WTC11 (cell line): ENCODE measurements at regions not wholly inside any gene's neighbourhood (a gene's known extent, or its start where the extent isn't known, plus 50 kb on each side); places are given as distances from the start of the nearest gene placed in this dataset.

ENCODE experiments used
- ATAC-seq: fragments of 200-7000 bp; cut with Tn5 transposase; 2 replicates; pipeline ENCODE4 v1.10.0; 2021; ENCODE audit warnings: mild to moderate bottlenecking, moderate library complexity
- CTCF ChIA-PET: fragments of 300-600 bp; sonication (Branson Sonifier 250); formaldehyde crosslinking; loops from one replicate; lab custom pipeline; 2021; ENCODE audit warnings: antibody characterized with exemption; lab: Charles Lee
- POLR2A ChIA-PET: fragments of 350-600 bp; sonication (Branson Sonifier 250); formaldehyde crosslinking; loops from one replicate; lab custom pipeline; 2021; ENCODE audit warnings: antibody characterized with exemption; lab: Charles Lee
- DNase-seq: peaks from one replicate; pipeline ENCODE4 v3.0.0; 2021; ENCODE audit warnings: low spot score
- H3K27ac Mint-ChIP-seq: 2 replicates; pipeline ENCODE4 v1.8.0; 2021; ENCODE audit warnings: mixed read lengths
- H3K27me3 Mint-ChIP-seq: 2 replicates; pipeline ENCODE4 v1.8.0; 2021; ENCODE audit warnings: low read depth, mild to moderate bottlenecking, moderate library complexity, mixed read lengths
- H3K36me3 Mint-ChIP-seq: 2 replicates; pipeline ENCODE4 v1.8.0; 2021; ENCODE audit warnings: mixed read lengths
- H3K4me1 Mint-ChIP-seq: 2 replicates; pipeline ENCODE4 v1.8.0; 2022; ENCODE audit warnings: mixed read lengths
- H3K4me3 Mint-ChIP-seq: 2 replicates; pipeline ENCODE4 v1.8.0; 2021; ENCODE audit warnings: mild to moderate bottlenecking, moderate library complexity, mixed read lengths
- H3K9me3 Mint-ChIP-seq: 2 replicates; pipeline ENCODE4 v1.8.0; 2021; ENCODE audit warnings: mixed read lengths
- ATF3 ChIP-seq: sonication (generic); formaldehyde crosslinking; conservative IDR thresholded peaks from 2 replicates; pipeline ENCODE4 v1.8.1; 2022; ENCODE audit warnings: mild to moderate bottlenecking, missing genetic modification reagents
- FOXJ3 ChIP-seq: sonication (generic); formaldehyde crosslinking; IDR thresholded peaks from 2 replicates; pipeline ENCODE4 v1.9.0; 2021; ENCODE audit warnings: missing genetic modification reagents, mild to moderate bottlenecking, borderline replicate concordance
- FOXK1 ChIP-seq: sonication (generic); formaldehyde crosslinking; IDR thresholded peaks from 2 replicates; pipeline ENCODE4 v1.8.0; 2022; ENCODE audit warnings: mild to moderate bottlenecking, moderate library complexity, missing genetic modification reagents
- IRF2 ChIP-seq: sonication (generic); formaldehyde crosslinking; IDR thresholded peaks from 2 replicates; pipeline ENCODE4 v1.8.0; 2022; ENCODE audit warnings: low read depth, missing genetic modification reagents, borderline replicate concordance
- JAZF1 ChIP-seq: fragments of 250-450 bp; sonication (Bioruptor Pico); IDR thresholded peaks from 2 replicates; pipeline ENCODE4 v1.9.0; 2021; ENCODE audit warnings: moderate library complexity, mild to moderate bottlenecking, inconsistent platforms
- NFYB ChIP-seq: sonication (generic); formaldehyde crosslinking; conservative IDR thresholded peaks from 2 replicates; pipeline ENCODE4 v1.8.0; 2022; ENCODE audit warnings: low read depth, missing genetic modification reagents
- NR2C2 ChIP-seq: sonication (generic); formaldehyde crosslinking; IDR thresholded peaks from 2 replicates; pipeline ENCODE4 v1.8.0; 2022; ENCODE audit warnings: mild to moderate bottlenecking, missing genetic modification reagents
- SMAD3 ChIP-seq: sonication (generic); formaldehyde crosslinking; IDR thresholded peaks from 2 replicates; pipeline ENCODE4 v1.8.0; 2022; ENCODE audit warnings: missing genetic modification reagents, mild to moderate bottlenecking, borderline replicate concordance
- TCF7 ChIP-seq: sonication (generic); formaldehyde crosslinking; IDR thresholded peaks from 2 replicates; pipeline ENCODE4 v1.8.0; 2022; ENCODE audit warnings: mild to moderate bottlenecking, low read depth, missing genetic modification reagents, moderate library complexity
- TP53 ChIP-seq: sonication (generic); formaldehyde crosslinking; IDR thresholded peaks from 2 replicates; pipeline ENCODE4 v1.8.1; 2023; ENCODE audit warnings: mild to moderate bottlenecking, missing genetic modification reagents
- USF1 ChIP-seq: sonication (generic); formaldehyde crosslinking; IDR thresholded peaks from 2 replicates; pipeline ENCODE4 v1.8.0; 2022; ENCODE audit warnings: mild to moderate bottlenecking, missing genetic modification reagents
- ZNF532 ChIP-seq: fragments of 250-450 bp; sonication (Bioruptor Pico); IDR thresholded peaks from 2 replicates; pipeline ENCODE4 v1.9.0; 2021; ENCODE audit warnings: mild to moderate bottlenecking, borderline replicate concordance
- TF ChIP-seq, protein P1 (sequence below): fragments of 200-600 bp; IDR thresholded peaks from 2 replicates; pipeline ENCODE4 v1.8.0; 2022; ENCODE audit warnings: antibody characterized with exemption
- TF ChIP-seq, protein P2 (sequence below): sonication (generic); formaldehyde crosslinking; IDR thresholded peaks from 2 replicates; pipeline ENCODE4 v1.8.1; 2023; ENCODE audit warnings: mild to moderate bottlenecking, missing genetic modification reagents, moderate library complexity
- TF ChIP-seq, protein P3 (sequence below): sonication (generic); formaldehyde crosslinking; IDR thresholded peaks from 2 replicates; pipeline ENCODE4 v1.8.1; 2022; ENCODE audit warnings: missing genetic modification reagents, borderline replicate concordance
- TF ChIP-seq, protein P4 (sequence below): sonication (generic); formaldehyde crosslinking; IDR thresholded peaks from 2 replicates; pipeline ENCODE4 v1.8.1; 2023; ENCODE audit warnings: mild to moderate bottlenecking, missing genetic modification reagents, borderline replicate concordance

- TF ChIP-seq ZNF532 (CRISPR knock-in tag) (no peak), IRF2 (CRISPR knock-in tag) (no peak), NFYB (CRISPR knock-in tag) (no peak)
- TF ChIP-seq, protein P1, sequence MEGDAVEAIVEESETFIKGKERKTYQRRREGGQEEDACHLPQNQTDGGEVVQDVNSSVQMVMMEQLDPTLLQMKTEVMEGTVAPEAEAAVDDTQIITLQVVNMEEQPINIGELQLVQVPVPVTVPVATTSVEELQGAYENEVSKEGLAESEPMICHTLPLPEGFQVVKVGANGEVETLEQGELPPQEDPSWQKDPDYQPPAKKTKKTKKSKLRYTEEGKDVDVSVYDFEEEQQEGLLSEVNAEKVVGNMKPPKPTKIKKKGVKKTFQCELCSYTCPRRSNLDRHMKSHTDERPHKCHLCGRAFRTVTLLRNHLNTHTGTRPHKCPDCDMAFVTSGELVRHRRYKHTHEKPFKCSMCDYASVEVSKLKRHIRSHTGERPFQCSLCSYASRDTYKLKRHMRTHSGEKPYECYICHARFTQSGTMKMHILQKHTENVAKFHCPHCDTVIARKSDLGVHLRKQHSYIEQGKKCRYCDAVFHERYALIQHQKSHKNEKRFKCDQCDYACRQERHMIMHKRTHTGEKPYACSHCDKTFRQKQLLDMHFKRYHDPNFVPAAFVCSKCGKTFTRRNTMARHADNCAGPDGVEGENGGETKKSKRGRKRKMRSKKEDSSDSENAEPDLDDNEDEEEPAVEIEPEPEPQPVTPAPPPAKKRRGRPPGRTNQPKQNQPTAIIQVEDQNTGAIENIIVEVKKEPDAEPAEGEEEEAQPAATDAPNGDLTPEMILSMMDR: no peak
- TF ChIP-seq, protein P2, sequence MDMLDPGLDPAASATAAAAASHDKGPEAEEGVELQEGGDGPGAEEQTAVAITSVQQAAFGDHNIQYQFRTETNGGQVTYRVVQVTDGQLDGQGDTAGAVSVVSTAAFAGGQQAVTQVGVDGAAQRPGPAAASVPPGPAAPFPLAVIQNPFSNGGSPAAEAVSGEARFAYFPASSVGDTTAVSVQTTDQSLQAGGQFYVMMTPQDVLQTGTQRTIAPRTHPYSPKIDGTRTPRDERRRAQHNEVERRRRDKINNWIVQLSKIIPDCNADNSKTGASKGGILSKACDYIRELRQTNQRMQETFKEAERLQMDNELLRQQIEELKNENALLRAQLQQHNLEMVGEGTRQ (CRISPR knock-in tag): no peak
- TF ChIP-seq, protein P3, sequence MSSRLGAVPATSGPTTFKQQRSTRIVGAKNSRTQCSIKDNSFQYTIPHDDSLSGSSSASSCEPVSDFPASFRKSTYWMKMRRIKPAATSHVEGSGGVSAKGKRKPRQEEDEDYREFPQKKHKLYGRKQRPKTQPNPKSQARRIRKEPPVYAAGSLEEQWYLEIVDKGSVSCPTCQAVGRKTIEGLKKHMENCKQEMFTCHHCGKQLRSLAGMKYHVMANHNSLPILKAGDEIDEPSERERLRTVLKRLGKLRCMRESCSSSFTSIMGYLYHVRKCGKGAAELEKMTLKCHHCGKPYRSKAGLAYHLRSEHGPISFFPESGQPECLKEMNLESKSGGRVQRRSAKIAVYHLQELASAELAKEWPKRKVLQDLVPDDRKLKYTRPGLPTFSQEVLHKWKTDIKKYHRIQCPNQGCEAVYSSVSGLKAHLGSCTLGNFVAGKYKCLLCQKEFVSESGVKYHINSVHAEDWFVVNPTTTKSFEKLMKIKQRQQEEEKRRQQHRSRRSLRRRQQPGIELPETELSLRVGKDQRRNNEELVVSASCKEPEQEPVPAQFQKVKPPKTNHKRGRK (CRISPR knock-in tag): no peak
- TF ChIP-seq, all 79 proteins: peak for 0
Observed at GRCh38 chr6:66238851-66239250, 531.8 kb upstream of the EYS start (continued).

DNA sequence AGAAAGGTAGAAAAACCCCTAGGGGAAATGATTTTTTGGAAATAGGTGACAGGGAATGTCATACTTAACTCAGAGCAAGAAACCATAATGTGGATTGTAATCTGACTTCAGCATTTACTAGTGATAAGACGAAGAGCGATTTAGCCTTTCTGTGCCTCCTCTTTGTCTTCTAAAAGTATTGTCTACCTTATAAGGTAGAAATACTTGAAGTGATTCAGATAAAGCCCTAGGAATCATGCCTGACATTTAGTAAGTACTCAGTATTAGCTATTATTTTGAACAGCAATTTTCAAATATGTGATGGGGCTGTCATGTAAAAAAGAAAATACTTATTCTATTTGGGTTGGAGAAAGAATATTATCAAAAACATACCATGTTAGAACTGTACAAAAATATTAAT, 525.9 kb upstream of the EYS start:
- no peak for ATAC-seq
- Mint-ChIP-seq H3K27ac (no peak overlapping the region), H3K4me3 (no peak overlapping the region), H3K4me1 (no peaks in the 10 kb centered on the region), H3K9me3 (peaks cover 31% of the 10 kb centered on the region), H3K36me3 (peaks cover 5% of the 10 kb centered on the region; the same call in 1 of the 2 replicates), H3K27me3 (no peaks in the 10 kb centered on the region)
- TF ChIP-seq USF1 (CRISPR knock-in tag) (no peak), TCF7 (CRISPR knock-in tag) (no peak), SMAD3 (CRISPR knock-in tag) (no peak), TP53 (CRISPR knock-in tag) (no peak), NR2C2 (CRISPR knock-in tag) (no peak), FOXJ3 (CRISPR knock-in tag) (no peak), FOXK1 (CRISPR knock-in tag) (no peak), JAZF1 (CRISPR knock-in tag) (no peak), ATF3 (CRISPR knock-in tag) (no peak)
- TF ChIP-seq, protein P4, sequence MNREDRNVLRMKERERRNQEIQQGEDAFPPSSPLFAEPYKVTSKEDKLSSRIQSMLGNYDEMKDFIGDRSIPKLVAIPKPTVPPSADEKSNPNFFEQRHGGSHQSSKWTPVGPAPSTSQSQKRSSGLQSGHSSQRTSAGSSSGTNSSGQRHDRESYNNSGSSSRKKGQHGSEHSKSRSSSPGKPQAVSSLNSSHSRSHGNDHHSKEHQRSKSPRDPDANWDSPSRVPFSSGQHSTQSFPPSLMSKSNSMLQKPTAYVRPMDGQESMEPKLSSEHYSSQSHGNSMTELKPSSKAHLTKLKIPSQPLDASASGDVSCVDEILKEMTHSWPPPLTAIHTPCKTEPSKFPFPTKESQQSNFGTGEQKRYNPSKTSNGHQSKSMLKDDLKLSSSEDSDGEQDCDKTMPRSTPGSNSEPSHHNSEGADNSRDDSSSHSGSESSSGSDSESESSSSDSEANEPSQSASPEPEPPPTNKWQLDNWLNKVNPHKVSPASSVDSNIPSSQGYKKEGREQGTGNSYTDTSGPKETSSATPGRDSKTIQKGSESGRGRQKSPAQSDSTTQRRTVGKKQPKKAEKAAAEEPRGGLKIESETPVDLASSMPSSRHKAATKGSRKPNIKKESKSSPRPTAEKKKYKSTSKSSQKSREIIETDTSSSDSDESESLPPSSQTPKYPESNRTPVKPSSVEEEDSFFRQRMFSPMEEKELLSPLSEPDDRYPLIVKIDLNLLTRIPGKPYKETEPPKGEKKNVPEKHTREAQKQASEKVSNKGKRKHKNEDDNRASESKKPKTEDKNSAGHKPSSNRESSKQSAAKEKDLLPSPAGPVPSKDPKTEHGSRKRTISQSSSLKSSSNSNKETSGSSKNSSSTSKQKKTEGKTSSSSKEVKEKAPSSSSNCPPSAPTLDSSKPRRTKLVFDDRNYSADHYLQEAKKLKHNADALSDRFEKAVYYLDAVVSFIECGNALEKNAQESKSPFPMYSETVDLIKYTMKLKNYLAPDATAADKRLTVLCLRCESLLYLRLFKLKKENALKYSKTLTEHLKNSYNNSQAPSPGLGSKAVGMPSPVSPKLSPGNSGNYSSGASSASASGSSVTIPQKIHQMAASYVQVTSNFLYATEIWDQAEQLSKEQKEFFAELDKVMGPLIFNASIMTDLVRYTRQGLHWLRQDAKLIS (CRISPR knock-in tag): no peak
- DNase-seq: no peak
- ChIA-PET POLR2A (no interaction called here), CTCF (no interaction called here)
